ENCODE measurements at regions not wholly inside any gene's neighbourhood (a gene's known extent, or its start where the extent isn't known, plus 50 kb on each side); places are given as distances from the start of the nearest gene placed in this dataset.

GRCh38 chr17:64772845-64773299 lies 110.8 kb upstream of the SMURF2 start:
- peaks cover 21 to 38% of the 10 kb centered on the region in 2 donors for H3K4me1 ChIP-seq
- no peaks in the 10 kb centered on the region for H3K27me3 ChIP-seq
- no peaks in the 10 kb centered on the region for H3K9me3 ChIP-seq
- intact Hi-C loops (cut with DNase I), result no loop called here
- TF ChIP-seq CTCF (IDR thresholded peaks at IDR 0.05), result no peak
- TF ChIP-seq POLR2A (IDR thresholded peaks at IDR 0.05), result no peak
- H3K27ac ChIP-seq, result no peak overlapping the region
- no peak overlapping the region for H3K4me3 ChIP-seq (replicated peaks in 1 of 3)
- no peaks in the 10 kb centered on the region for H3K36me3 ChIP-seq
- DNase-seq, result no peak
- WGBS, 2 donors, result 93 to 95% methylated on average over 5 to 6 of the region's 6 CpGs

DNA sequence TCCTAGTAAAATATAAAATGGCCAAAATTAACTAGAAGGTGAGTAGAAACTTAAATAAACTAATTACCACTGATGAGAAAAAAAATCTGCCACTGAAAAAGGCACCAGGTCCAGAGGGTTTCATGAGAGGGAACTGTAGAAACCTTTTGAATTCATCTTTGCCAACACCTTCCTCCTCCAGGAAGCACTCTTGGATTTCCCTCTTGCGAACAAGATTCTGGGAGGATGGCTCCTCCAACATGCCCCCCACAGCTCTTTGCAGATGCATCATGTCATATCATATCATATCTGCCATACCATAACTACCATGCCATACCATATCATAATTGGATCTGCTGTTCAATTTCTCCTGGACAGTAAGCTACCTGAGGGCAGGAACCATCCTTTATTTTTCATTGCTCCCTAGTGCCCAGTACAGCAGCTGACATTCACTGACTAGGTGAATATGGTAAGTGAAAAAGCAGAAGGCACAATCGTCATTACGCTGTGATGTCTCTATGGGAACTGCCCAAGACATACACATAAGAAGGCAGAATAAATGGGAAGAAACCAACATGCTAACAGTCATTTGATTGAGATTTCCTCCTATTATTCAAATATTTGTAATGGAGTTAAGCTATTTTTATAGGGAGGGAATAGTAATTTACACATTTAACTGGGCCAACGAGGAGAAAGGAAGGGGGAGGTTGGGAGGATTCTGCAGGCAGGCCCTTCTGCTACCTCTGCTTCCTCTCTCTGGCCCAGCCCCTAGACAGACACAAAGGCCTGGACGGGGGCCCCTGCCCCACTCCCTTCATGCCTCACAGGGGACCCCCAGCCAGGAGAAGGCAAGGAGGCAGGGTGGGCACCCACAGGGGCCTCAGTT lies 110.1 kb upstream of the SMURF2 start:
- no peak for DNase-seq
- intact Hi-C loops (cut with DNase I), result no loop called here
- Histone ChIP-seq H3K36me3 (no peaks in the 10 kb centered on the region), H3K9me3 (no peaks in the 10 kb centered on the region), H3K4me1 (peaks cover 14 to 34% of the 10 kb centered on the region in 2 donors), H3K4me3 (replicated peaks in 1 of 3) (no peak overlapping the region), H3K27me3 (no peaks in the 10 kb centered on the region), H3K27ac (no peak overlapping the region)
- WGBS, 2 donors, result 80 to 84% methylated on average over 5 of the region's 5 CpGs
- TF ChIP-seq POLR2A (IDR thresholded peaks at IDR 0.05) (no peak), CTCF (IDR thresholded peaks at IDR 0.05) (no peak)

GRCh38 chr17:64769712-64770111 lies 107.6 kb upstream of the SMURF2 start:
- H3K9me3 ChIP-seq, result no peaks in the 10 kb centered on the region
- no peak overlapping the region for H3K4me3 ChIP-seq (replicated peaks in 1 of 3)
- H3K36me3 ChIP-seq, result no peaks in the 10 kb centered on the region
- peaks cover 11 to 33% of the 10 kb centered on the region in 2 donors for H3K4me1 ChIP-seq
- 95 to 97% methylated on average over 7 of the region's 7 CpGs for WGBS, 2 donors
- no peak overlapping the region for H3K27ac ChIP-seq
- DNase-seq, result no peak
- intact Hi-C loops (cut with DNase I), result no loop called here
- TF ChIP-seq CTCF (IDR thresholded peaks at IDR 0.05), result no peak
- no peak for TF ChIP-seq POLR2A (IDR thresholded peaks at IDR 0.05)
- H3K27me3 ChIP-seq, result no peaks in the 10 kb centered on the region

DNA sequence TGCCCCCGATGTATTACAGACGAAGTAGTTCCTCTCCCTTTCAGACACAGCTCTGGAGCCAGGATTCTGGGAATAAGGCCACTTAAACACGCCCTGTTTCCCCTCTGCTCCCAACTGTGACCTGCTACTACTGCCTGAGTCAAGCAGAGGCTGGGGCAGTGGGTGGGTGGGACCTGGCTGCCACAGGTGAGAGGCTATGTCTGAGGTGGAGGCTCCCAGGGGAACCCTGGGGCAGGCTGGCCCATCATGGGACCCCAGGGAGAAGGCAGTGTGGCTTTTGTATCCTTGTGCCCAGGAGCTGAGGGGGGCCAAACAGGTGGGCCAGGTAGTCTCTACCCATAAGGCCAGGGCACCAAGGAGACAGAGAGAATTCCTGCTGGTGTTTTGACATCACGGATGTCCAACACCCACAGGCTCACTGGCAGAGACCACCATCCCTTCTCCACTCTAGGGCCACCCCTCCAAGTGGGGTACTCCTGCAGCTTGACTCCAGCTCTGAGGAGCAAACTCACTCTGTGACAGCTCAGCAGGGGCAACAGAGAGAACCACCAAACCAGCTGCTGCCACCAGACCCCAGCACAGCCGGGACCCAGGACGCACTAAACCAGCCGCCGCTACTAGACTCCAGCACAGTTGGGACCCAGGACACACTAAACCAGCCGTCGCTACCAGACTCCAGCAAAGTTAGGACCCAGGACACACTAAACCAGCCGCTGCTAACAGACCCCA lies 105.3 kb upstream of the SMURF2 start:
- intact Hi-C loops (cut with DNase I), result no loop called here
- DNase-seq, result peak in 1 of 2 donors; percentile 33
- H3K4me3 ChIP-seq (replicated peaks in 1 of 3), result no peak overlapping the region
- H3K9me3 ChIP-seq, result no peaks in the 10 kb centered on the region
- no peak for TF ChIP-seq CTCF (IDR thresholded peaks at IDR 0.05)
- TF ChIP-seq POLR2A (IDR thresholded peaks at IDR 0.05), result no peak
- H3K4me1 ChIP-seq, result peaks cover 0 to 13% of the 10 kb centered on the region in 2 donors
- no peak overlapping the region for H3K27ac ChIP-seq
- 78 to 89% methylated on average over 7 to 10 of the region's 11 CpGs for WGBS, 2 donors
- no peaks in the 10 kb centered on the region for H3K27me3 ChIP-seq
- H3K36me3 ChIP-seq, result peaks cover 0 to 9% of the 10 kb centered on the region in 2 donors

Data from thyroid gland (tissue), 4 donors.